NCI-H82 treated with DMSO at 0.1 percent for 48 hours (cell line): ENCODE measurements at regions not wholly inside any gene's neighbourhood (a gene's known extent, or its start where the extent isn't known, plus 50 kb on each side); places are given as distances from the start of the nearest gene placed in this dataset.

Experiments
- DNase-seq: peaks from one replicate; lab custom pipeline; 2025; ENCODE audit not compliant: unreplicated experiment; lab: John Stamatoyannopoulos, UW

DNA sequence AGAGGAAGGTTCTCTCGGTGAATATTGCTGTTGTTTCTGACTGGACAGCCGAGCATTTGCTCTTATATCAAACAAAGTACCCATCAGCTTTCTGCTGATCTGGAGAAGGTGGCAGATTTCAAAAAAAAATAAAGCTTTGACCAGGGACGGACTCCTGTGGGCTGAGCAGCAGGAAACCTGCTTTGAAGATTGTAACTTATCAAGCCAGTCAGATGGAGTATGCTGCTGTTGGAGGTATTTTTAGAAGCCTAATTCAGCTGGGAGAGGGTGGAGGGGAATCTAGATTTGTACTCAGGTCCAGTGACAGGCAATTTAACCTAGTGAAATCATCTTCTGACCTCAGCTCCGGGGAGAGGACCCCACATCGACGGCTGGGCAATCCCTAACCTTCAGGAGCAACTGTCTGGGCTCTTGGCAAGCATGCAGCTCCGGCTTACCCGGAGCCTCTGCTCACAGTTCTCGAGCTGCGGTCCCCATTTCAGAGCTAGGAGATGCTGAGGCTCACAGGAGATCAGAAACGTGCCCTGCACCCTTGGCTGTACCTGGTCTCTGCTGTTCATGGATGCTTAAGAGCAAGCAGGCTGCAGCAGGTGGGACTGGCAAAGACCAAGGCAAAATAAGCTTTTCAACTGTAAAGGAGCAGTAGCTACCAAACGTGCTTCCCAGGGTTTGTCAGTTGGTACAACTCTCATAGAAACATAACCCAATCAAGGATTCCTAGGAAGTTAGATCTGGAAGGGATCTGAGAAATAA is 89.3 kb upstream of the ST8SIA2 start:
- no peak for DNase-seq

DNA sequence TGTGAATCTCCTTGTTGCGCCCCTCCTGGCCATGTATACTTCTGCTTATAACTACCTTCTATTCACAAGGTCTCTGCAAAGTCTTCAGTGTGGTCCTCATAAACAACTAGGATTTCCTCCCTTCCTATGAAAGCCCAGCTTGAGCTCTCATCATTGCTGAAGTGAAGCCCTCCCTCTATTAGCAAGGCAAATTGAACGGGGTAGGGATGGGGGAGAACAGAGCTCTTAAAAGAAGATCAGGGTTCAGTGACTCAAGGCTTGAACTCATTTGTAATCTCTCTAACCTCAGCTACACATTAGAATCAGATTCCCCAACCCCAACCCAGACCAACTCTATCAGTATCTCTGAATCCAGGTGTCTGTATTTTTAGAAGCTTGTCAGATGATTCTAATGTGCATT is 88.3 kb upstream of the ST8SIA2 start:
- DNase-seq: no peak

DNA sequence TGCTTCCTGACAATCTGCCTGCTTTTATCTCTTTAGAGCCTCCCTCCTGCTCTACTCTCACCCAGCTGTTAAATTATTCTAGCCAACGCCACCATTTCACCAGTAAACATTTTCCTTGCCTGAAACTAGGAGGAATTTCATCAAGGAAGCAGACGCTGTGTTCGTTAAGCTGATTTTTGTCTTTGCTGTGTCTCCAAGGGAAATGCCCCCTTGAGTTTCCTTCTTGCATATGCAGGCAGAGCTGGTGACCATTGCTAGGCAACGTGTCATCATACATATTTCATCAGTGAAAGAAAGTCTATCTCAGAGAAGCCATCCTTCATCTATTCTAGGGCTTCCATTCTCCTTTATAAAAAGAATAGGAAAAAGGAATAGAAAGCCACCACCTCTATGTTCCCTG is 87.0 kb upstream of the ST8SIA2 start:
- DNase-seq: no peak

DNA sequence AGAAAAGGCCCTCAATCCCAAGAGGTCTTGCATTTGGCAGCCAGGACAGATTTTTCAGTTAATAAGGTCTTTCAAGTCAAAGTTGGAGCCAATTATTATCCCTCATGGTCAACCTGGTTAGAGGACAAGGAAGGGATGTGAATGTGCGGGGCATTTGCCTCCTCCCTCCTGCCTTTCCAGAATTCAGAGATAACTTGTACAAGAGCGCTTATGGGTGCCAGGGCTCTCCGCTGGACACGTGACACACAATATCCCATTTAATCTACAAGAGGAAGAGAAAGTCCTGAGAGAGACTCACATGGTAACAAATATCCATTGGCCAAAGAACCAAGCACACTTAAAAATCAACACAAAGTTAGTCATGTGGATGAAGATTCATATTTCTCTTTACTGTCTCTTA is 78.5 kb upstream of the ST8SIA2 start:
- DNase-seq: no peak

DNA sequence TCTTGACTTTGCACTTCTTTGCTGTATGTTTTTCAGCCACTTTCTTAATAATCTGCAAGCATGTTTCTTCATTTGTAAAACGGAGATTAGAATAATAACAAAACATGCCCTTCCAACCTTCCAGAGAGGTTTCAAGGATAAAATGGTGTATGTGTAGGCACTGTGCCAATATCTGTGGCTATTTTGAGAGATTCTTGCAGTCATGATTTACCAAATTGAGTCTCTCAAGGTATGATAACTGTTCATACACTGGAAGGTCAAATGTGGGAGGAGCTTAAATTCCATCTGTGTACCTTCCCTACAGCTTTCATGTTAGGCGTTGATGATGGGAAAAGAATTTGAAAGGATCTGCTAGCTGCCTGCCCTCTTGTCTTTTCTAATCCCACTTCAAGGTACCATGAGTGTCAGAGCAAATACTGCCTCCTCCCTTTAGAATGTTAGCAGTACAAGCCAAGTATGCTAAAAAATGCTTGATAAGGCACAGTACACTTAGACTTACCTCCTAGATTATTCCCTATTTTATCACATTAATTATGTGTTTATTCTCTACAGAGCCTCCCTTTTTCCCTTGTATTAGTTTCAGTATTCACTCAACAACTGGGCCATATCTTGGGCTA is 78.0 kb upstream of the ST8SIA2 start:
- DNase-seq: no peak

DNA sequence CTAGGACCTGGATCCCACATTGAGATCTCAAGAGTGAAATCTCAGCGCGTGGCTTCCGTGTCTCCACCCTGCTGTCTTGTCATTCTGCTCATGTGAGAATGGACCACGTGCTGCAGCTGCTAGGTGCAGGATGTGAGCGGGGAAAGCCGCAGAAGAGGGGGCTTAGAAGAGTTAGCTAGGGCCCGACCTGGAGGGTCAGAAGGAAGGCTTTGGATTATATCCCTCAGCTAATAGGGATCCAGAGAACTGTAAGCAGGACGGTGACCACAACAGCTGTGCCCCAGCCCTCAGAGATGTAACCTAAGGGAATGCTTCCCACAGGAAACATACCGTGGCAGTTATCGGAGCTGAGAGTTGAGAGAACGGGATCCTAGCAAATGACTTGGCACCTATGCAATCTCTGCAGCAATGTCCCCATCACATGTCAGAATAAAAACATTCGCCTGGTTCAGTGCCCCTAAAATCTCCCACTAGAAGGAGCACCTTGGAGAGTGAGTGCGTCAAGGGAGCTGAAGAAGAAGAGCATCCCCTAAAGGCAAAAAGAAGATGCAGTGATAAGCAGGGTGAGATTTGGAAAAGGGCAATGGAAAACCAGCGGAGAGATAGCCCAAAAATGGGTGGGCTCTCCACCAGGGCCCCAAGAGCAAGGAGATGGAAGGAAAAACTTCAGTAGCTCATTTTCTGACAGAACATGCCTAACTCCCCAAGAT is 76.9 kb upstream of the ST8SIA2 start:
- DNase-seq: peak; percentile 77

DNA sequence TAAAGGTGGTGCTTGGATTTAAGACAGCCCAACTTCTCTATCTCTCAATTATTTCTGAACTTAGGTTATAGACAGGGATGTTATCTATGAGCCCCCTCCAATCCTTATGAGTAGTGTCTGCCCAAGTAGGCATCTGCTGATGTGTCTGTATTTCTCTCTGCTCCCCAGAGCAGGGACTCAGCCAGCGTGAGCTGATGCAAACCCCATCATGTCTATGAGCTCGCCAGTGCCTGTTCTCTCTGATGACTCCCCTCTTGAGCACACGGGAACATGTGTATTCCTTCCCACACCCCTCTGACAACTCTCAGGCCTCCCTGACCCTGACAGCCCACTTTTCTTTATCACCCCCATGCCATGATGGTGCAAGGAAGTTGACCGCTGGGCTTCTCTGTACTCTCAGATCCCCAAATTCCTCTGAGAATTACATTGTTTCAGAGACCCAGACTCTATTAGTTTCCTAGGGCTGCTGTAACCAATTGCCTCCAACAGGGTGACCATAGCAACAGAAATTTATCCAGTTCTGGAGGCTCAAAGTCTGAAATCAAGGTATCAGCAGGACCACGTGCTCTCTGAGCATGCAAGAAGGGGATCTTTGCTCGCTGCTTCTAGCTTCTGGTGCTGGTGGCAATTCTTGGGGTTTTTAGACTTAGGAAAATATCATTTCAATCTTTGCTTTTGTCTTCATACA is 73.5 kb upstream of the ST8SIA2 start:
- DNase-seq: no peak

DNA sequence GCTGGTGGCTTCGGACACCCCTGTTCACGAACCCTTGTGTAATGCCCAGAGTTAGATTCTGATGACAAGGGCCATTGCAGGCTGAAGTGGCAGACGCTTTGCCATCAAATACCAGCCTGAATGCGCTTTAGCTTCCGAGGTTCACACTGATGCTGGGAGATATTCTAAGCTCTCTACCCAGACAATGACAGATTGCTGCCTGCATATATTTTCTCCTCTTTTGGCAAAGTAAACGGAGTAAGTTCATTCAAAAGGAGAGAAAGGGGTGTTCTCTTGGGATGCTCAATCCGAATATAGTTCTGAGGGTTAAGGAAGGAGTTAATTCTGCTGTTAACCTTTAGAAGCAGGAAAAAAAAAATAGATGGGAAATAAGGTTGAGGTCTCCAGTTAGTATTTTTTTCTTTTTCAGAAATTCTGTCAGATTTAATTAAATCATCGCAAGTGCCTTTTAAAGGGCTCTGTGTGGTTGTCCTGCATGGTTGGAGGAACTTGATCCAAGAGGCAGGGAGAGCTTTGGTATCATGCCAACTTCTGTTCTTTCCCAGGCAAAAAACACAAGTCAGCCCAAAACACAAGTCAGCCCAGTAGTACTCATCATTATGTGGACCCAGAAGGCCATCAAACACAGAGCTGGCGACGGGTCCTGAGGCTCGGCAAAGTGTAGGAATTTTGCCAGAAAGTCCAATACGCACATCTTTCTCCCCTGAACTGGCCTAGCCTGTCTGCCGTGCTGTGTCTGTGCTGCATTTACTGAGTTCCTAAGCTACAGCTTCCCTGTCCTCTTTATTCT is 70.9 kb upstream of the ST8SIA2 start:
- no peak for DNase-seq

DNA sequence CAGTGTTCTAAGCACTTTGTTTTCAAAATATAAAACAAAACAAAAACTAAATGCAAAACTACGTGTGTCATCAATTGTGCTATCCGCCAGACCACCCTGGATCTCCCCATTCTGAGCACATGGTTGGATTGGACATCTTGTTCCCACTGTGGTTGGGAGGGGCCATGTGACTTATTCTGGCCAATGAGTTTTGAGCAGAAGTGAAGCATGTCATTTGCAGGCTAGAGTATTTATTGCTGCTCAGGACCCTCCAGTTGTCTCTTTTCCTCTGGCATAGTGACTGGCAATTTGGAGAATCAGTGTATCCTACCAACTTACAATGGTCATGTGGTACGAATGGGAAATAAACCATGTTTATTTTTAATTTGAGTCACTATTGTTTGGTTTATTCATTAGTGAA is 70.2 kb upstream of the ST8SIA2 start:
- no peak for DNase-seq

DNA sequence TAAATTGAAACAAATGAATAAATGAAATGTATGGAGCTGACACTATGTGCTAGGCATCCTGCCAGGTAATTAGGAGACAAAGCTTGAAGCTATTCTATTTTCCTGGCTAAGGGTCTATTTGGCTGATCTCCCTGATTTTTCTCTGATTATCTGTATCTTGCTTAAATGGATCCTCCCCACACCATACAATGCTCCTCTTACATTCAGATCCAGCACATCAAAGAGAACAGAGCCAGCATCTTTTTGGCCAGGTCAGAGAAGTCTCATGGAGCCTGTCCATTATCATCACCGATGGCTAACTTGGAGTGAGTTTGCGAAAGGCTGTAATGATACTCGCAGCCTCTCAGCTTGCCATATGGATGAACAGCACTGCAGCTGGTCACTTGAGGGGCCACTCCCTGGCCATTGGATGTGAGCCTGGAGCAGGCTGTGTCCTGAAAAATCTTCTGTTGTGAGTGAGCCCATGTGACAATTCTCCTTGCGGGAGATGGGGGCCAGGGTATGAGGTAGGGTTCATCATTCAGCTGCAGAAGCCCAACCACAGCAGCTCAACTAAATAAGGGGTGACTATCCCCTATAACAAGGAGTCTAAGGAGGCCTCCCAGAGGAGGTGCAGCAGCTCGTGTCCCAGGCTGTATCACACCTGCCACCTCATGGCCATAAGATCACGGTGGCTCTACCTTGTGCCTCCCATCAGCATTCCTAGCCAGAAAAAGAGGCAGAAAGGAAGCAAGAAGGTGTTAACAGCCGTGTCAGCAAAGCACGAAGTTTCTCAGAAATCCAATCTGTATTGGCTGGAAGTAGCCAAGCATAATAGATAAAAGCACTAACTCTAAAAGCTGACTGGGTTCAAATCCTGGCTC is 69.3 kb upstream of the ST8SIA2 start:
- DNase-seq: no peak

DNA sequence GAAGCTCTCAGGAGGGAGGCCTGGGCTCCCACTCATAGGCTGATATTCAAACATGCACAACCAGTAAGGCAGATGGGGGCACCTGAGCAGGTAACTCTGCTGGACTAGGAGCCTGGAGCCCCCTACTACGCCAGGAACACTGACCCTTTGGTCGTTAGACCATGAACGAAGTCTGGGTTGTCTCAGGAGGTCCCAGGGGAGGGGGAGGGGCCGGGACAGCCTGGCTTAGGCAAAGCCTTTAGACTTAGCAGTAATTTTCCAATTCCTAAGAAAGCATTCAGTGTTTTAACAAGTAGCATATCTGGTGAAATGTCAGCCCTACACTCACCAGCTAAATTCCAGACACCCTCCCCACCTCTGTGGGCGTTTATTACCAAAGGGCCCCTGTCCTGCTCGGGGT is 67.4 kb upstream of the ST8SIA2 start:
- no peak for DNase-seq

DNA sequence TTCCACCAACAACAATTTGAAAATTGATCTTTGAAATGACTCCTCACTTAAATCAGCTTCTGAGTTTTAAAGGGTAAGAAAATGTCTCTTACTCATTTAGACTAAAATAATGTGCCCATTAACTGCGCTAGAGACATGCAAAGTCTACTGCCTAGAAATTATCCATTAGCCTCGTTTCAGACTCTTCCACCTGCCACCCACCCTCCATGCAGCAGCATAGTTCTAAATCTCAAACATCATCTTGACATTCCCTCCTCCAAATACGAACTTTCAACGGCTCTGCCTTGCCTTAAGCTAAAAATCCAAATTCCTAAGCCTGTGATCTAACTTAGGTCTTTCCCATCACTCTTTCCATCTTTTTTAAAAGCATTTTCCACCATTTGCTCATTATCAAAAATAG is 66.6 kb upstream of the ST8SIA2 start:
- no peak for DNase-seq

DNA sequence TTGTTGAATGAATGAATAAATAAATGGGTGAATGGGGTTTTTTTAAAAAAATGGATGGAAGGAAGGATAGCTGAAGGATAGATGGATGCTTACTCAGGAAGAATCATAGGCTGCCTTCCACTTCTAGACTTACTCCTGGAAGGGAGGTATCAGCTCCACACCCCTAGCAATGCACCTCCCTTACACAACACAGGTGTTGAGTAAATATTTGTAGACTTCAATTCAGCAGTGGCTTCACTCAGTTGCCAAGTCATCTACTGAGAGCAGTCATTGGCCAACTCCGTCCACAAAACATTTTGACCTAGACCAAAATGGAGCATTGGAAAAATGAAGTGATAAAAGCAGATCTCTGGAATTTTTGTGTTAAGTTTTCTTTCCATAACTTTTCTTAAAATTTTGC is 65.5 kb upstream of the ST8SIA2 start:
- DNase-seq: no peak

DNA sequence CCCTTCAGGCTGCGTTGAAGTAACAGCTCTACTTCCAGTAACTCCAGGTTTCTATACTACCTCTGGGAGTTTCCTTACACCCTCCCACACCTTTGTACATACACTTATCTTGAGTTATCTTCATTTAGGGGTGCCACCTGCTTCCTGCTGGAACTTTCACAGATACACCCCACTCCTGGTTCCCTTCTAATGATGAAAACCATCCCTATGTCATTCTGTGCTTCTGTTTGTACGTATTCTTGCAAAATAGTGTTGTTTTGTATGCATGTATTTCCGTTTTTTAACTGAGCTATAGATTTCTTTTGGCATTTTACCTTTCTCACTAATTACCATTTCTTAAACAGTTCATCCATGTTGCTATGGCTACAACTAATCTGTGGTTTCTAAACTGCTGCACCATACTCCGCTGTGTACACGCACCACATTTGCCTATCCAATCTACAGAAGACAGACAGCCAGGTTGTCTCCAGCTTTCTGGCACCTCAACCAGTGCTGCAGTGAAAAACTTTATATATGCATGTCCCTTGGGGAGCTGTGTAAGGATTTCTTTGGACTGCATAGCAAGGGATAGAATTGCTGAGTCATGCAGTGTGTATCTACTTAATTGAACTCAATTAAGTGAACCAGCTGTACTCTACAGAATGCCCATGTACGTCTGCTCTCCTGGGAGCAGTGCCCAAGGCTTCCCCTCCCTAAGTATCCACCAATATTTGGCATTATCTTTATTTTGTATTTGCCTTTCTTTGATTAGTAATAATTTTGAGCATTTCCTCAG is 61.4 kb upstream of the ST8SIA2 start:
- DNase-seq: no peak

DNA sequence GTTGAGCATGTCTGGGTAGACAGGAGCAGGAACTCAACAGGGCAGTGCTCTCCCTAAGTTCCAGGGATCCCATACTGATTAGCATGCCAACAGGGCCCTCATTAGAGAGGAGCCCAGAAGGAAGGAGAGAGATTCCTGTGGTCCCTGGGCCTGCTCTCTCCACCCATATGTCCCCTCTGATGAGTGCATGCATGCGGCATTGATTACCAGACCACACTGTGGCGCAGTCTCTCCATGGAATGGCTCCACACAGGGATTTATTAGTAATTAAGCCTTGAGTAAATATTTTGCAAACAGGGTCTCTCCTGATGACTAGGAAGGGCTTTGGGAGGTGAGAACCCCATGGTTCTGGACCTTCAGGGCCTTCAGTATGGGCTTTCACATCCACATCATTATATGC is 60.0 kb upstream of the ST8SIA2 start:
- no peak for DNase-seq

DNA sequence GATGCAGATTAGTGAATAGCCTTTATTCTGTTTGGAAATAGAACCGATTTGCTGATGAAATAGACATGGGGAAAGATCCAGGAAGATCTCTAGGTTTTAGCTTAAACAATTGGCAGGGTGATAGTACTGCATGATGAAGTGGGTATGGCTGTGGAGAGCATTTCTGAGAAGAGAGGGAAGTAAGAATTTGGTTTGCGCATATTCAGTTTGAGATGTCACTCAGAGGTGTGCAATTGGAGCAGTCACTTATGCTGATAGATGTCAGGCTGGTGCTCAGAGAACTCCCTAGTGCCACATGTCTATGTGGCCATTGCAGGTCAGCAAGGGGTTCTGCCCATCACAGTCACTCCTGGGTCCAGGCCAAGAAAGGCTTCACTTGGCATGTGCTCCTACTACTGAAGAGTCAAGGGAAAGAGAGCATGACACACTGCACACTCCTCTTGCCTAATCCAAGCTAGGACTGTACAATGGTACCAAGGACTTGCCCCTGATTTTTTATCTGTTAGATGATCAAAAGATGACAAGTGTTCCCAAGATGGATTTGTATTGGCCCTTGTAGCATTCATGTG is 57.2 kb upstream of the ST8SIA2 start:
- no peak for DNase-seq

DNA sequence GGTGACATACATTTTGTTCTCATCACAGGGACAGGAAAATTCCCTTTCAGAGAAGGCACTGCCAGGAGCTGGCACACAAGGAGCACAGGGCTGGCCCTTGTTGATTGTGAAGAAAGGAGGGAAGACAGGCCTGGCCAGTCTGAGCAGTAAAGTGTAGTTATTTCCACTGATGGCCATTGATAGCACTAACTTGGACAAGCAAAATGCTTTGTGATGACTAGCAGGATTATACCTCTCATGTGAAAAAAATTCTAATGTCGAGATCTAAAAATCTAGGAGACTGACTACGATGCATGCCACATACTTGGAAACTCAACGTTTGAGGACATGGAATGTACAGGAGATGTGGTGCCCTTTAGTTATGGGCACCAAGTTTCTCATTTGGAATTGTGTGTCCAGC is 54.3 kb upstream of the ST8SIA2 start:
- no peak for DNase-seq
